Chondrocyte (in vitro differentiated cells): ENCODE measurements at regions not wholly inside any gene's neighbourhood (a gene's known extent, or its start where the extent isn't known, plus 50 kb on each side); places are given as distances from the start of the nearest gene placed in this dataset.
"Not testable (repeated sequence)": the region's sequence is repeated elsewhere in the genome, so short reads cannot be mapped to it uniquely, and the experiment has no call there.

Experiments
- DNase-seq: peaks from one replicate; pipeline ENCODE4 v3.0.0; 2021; ENCODE audit warnings: mixed read lengths, low spot score
- H3K27ac Mint-ChIP-seq: one replicate; pipeline ENCODE4 v1.8.0; 2021; ENCODE audit warnings: mild to moderate bottlenecking, moderate library complexity, mixed read lengths; ENCODE audit not compliant: unreplicated experiment
- H3K27me3 Mint-ChIP-seq: 2 replicates; pipeline ENCODE4 v1.8.0; 2021; ENCODE audit warnings: low read depth, mixed read lengths
- H3K36me3 Mint-ChIP-seq: 2 replicates; pipeline ENCODE4 v1.8.0; 2021; ENCODE audit warnings: low read depth, mixed read lengths
- H3K4me1 Mint-ChIP-seq: 2 replicates; pipeline ENCODE4 v1.8.0; 2021; ENCODE audit warnings: low read depth, mild to moderate bottlenecking, mixed read lengths
- H3K4me3 Mint-ChIP-seq: one replicate; pipeline ENCODE4 v1.8.0; 2021; ENCODE audit warnings: mild to moderate bottlenecking, moderate library complexity, mixed read lengths; ENCODE audit not compliant: unreplicated experiment
- H3K9me3 Mint-ChIP-seq: 2 replicates; pipeline ENCODE4 v1.8.0; 2021; ENCODE audit warnings: low read depth, mixed read lengths
- CTCF ChIP-seq: fragments of 200-600 bp; sonication (generic); IDR thresholded peaks from 2 replicates; pipeline ENCODE4 v1.5.0; 2021; ENCODE audit warnings: antibody characterized with exemption, mild to moderate bottlenecking, moderate library complexity

GRCh38 chr22:22968366-22968765, 80.8 kb downstream of the IGLL5 start:
- Mint-ChIP-seq H3K27me3 (peaks cover 54% of the 10 kb centered on the region), H3K4me1 (no peaks in the 10 kb centered on the region), H3K4me3 (no peak overlapping the region), H3K36me3 (peaks cover 4% of the 10 kb centered on the region), H3K27ac (no peak overlapping the region), H3K9me3 (peaks cover 19% of the 10 kb centered on the region)
- no peak for DNase-seq
- TF ChIP-seq CTCF: no peak

- DNase-seq, H3K4me1 Mint-ChIP-seq, H3K36me3 Mint-ChIP-seq, H3K4me3 Mint-ChIP-seq, H3K27ac Mint-ChIP-seq, H3K9me3 Mint-ChIP-seq: not testable (repeated sequence)
- H3K27me3 Mint-ChIP-seq: peaks cover 49% of the 10 kb centered on the region
Observed at GRCh38 chr22:22972605-22973004, 85.0 kb downstream of the IGLL5 start.

- Mint-ChIP-seq H3K4me3 (no peak overlapping the region), H3K36me3 (no peaks in the 10 kb centered on the region), H3K27ac (no peak overlapping the region), H3K27me3 (peaks cover 47% of the 10 kb centered on the region), H3K9me3 (no peaks in the 10 kb centered on the region), H3K4me1 (no peaks in the 10 kb centered on the region)
- TF ChIP-seq CTCF: no peak
- DNase-seq: no peak
Observed at GRCh38 chr22:22973336-22973735, 85.7 kb downstream of the IGLL5 start.

- H3K9me3 Mint-ChIP-seq: no peaks in the 10 kb centered on the region
- H3K4me3 Mint-ChIP-seq: no peak overlapping the region
- DNase-seq: no peak
Observed at GRCh38 chr22:22974156-22974555, 86.5 kb downstream of the IGLL5 start.

GRCh38 chr22:22974795-22975580, 87.4 kb downstream of the IGLL5 start:
- Mint-ChIP-seq H3K36me3 (no peaks in the 10 kb centered on the region), H3K4me1 (no peaks in the 10 kb centered on the region), H3K4me3 (no peak overlapping the region), H3K9me3 (peaks cover 3% of the 10 kb centered on the region), H3K27ac (no peak overlapping the region), H3K27me3 (peaks cover 38% of the 10 kb centered on the region)
- no peak for TF ChIP-seq CTCF
- DNase-seq: no peak

More at GRCh38 chr22:22974156-22974555, 86.5 kb downstream of the IGLL5 start:
- H3K4me1 Mint-ChIP-seq: no peaks in the 10 kb centered on the region
- peaks cover 45% of the 10 kb centered on the region for H3K27me3 Mint-ChIP-seq
- H3K27ac Mint-ChIP-seq: no peak overlapping the region
- no peaks in the 10 kb centered on the region for H3K36me3 Mint-ChIP-seq
- TF ChIP-seq CTCF: no peak
